Kidney epithelial cell (primary cell): ENCODE measurements at regions not wholly inside any gene's neighbourhood (a gene's known extent, or its start where the extent isn't known, plus 50 kb on each side); places are given as distances from the start of the nearest gene placed in this dataset.
"Not testable (repeated sequence)": the region's sequence is repeated elsewhere in the genome, so short reads cannot be mapped to it uniquely, and the experiment has no call there.

Source experiments
- DNase-seq: peaks from one replicate; pipeline ENCODE4 v3.0.0-alpha.2; 2010; ENCODE audit warnings: low read depth
- H3K27me3 ChIP-seq: 2 replicates; pipeline ENCODE4 v1.6.0; 2011; ENCODE audit warnings: low read length; ENCODE audit not compliant: control insufficient read depth, insufficient read depth
- H3K36me3 ChIP-seq: 2 replicates; pipeline ENCODE4 v1.5.1; 2011; ENCODE audit warnings: low read length; ENCODE audit not compliant: control insufficient read depth, insufficient read depth
- H3K4me3 ChIP-seq: 2 replicates; pipeline ENCODE4 v1.5.1; 2011; ENCODE audit warnings: low read depth, mild to moderate bottlenecking, control low read depth, low read length
- TF ChIP-seq, protein P1 (sequence below): IDR thresholded peaks from 2 replicates; pipeline ENCODE4 v1.5.1; 2011; ENCODE audit warnings: mild to moderate bottlenecking, moderate library complexity, low read length, control low read depth, inconsistent platforms; ENCODE audit not compliant: insufficient read depth, poor library complexity, severe bottlenecking

DNA sequence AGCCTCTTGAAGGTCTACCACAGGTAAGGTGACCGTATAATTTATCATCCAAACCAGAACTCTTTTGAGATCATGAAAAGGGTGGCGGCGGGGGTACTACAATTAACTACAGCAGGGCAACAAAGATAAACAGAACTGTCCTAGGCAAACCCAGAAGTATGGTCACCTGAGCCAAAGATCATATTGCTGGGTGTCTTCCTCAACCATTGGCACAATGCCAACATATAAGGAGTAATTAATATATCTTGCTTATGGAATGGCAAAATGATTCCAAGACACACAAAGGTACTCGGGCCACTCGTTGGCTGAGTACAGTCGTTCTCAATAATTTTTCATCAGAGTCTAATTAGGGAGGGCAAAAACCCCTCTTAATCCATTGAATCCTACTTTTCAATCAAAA is 273.3 kb downstream of the QDPR start:
- no peak overlapping the region for H3K4me3 ChIP-seq
- H3K27me3 ChIP-seq, result no peaks in the 10 kb centered on the region
- DNase-seq, result no peak
- no peaks in the 10 kb centered on the region for H3K36me3 ChIP-seq
- TF ChIP-seq, protein P1, sequence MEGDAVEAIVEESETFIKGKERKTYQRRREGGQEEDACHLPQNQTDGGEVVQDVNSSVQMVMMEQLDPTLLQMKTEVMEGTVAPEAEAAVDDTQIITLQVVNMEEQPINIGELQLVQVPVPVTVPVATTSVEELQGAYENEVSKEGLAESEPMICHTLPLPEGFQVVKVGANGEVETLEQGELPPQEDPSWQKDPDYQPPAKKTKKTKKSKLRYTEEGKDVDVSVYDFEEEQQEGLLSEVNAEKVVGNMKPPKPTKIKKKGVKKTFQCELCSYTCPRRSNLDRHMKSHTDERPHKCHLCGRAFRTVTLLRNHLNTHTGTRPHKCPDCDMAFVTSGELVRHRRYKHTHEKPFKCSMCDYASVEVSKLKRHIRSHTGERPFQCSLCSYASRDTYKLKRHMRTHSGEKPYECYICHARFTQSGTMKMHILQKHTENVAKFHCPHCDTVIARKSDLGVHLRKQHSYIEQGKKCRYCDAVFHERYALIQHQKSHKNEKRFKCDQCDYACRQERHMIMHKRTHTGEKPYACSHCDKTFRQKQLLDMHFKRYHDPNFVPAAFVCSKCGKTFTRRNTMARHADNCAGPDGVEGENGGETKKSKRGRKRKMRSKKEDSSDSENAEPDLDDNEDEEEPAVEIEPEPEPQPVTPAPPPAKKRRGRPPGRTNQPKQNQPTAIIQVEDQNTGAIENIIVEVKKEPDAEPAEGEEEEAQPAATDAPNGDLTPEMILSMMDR, result no peak

DNA sequence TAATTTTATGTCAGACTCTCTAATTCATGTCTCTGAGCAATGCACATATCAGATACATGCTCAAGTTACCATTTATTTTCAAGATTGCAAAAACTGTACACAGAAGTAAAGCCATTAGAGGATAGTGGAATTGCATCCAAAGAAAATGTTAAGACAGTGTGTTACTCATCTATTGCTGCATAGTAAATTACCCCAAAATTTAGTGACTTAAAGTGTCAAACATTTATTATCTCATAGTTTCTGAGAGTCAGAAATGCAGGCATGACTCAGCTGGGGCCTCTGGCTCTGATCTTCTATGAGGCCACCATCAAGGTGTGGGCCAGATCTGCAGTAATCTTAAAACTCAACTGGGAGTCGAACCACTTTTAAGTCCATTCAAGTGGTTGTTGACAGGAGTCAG is 275.2 kb downstream of the QDPR start:
- DNase-seq, result no peak
- no peaks in the 10 kb centered on the region for H3K36me3 ChIP-seq
- no peaks in the 10 kb centered on the region for H3K27me3 ChIP-seq
- TF ChIP-seq, protein P1, result no peak
- H3K4me3 ChIP-seq, result no peak overlapping the region

DNA sequence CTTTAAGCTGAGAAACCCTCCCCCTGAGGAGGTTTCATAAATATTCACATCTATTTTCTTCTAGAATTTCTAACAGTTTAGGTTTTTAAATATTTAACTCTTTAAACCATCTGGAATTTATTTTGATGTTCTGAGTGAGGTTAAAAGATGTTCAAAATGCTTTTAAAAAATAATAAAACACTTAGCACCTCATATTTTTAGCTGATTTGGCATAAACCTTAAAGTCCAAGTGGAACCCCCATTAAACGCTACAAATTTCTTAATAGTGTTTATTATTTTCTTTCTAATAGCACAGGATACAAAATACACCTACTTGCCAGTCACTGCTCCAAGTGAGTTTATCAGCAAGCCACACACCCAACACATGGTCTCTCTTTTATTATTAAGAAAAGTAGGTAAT is 277.2 kb downstream of the QDPR start:
- TF ChIP-seq, protein P1, result no peak
- Histone ChIP-seq H3K4me3 (no peak overlapping the region), H3K36me3 (no peaks in the 10 kb centered on the region), H3K27me3 (no peaks in the 10 kb centered on the region)
- DNase-seq, result no peak

DNA sequence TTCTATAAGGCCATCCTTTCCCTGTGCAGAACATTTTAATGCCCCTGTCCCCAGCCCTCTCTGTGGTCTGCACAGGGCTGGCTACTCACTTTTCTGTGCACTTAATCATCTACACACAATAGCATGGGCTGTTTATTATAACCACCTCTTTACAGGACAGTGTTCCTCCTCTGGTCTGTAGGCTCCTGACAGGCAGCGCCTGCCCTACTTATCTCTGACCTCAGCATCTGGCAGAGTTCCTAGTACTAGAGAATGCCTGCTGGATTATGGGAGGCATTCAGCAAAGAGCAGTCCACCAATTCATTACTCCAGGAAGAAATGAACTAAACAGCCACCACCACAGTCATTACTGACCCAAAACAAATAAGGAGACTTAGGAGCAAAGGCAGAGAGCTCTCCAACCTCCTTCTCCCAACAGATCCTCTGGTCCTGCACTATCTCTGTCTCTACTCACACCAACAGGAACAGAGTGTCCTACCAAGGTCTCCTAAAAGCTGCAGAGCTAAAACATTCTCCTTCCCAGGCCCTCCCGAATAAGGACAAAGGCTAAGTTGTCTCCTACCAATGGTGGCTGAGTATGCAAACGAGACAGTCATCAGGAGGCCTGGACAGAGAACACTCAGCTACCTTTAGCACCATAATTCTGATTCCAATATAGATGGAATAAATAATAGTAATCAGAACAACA is 279.2 kb downstream of the QDPR start:
- no peaks in the 10 kb centered on the region for H3K36me3 ChIP-seq
- no peak for DNase-seq
- no peaks in the 10 kb centered on the region for H3K27me3 ChIP-seq
- H3K4me3 ChIP-seq, result no peak overlapping the region
- TF ChIP-seq, protein P1, result no peak

DNA sequence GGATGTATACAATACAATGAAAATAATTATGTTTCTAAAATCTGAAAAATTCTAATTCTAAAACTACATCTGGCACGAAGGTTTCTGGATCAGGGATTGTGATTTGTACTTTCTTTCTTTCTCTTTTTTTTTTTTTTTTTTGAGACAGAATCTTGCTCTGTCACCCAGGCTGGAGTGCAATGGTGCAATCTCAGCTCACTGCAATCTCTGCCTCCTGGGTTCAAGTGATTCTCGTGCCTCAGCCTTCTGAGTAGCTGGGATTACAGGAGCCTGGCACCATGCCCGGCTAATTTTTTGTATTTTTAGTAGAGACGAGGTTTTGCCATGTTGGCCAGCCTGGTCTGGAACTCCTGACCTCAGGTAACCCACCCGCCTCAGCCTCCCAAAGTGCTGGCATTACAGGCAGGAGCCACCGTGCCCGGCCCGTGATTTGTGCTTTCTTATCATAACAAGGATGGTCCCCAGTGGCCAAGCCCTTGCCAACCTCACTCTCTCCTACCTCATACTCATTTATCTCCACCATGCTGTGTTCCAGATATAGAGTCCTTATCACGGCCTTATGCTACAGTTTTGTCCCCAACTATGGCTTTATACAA is 279.9 kb downstream of the QDPR start:
- not testable (repeated sequence) for H3K36me3 ChIP-seq, H3K27me3 ChIP-seq, DNase-seq, H3K4me3 ChIP-seq

DNA sequence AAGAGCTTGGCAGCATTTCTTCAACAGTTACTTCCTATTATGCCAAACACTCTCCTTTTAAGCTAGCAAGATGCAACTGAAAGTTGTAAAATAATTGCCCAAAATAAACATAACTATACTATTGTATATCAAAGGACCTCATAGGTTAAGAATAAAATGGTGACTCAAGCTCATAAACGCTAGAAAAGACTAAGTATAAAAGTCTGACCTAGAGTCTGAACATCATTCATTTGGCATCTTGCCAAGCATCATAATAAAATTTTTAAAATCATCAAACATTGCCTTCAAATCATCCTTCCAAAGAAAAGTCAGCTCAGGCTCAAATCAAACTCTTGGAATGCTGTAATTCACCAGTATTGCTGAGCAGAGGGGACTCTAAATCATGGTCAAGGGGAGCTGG is 281.2 kb downstream of the QDPR start:
- H3K4me3 ChIP-seq, result no peak overlapping the region
- no peak for DNase-seq
- H3K27me3 ChIP-seq, result no peaks in the 10 kb centered on the region
- TF ChIP-seq, protein P1, result no peak
- no peaks in the 10 kb centered on the region for H3K36me3 ChIP-seq
